GM03348 (cell line): ENCODE measurements at regions not wholly inside any gene's neighbourhood (a gene's known extent, or its start where the extent isn't known, plus 50 kb on each side); places are given as distances from the start of the nearest gene placed in this dataset.
A peak's percentile ranks its signal among the peaks of the same experiment; 100 is the strongest.
"Not testable (repeated sequence)": the region's sequence is repeated elsewhere in the genome, so short reads cannot be mapped to it uniquely, and the experiment has no call there.

Experiments used
- DNase-seq: peaks from one replicate; pipeline ENCODE4 v3.0.0; 2012; ENCODE audit warnings: low spot score

DNA sequence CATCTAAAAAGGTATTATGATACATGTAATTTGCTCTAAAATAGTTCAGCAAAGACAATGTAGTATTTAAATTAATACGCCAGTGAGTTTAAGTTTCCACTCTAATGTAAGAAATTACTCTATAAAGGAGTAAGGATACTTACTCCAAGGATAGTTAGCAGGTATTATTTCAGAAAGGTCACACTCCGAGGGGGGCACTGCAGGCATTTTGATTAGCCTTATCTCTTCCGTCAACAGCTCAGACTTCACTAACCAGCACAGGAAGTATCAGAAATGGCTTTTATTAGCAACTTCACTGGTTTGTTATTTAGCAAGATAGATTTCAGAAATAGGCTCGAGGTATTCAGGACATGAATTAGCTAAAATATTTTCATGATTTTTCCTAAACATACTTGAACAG is 127.0 kb downstream of the COX18 start:
- DNase-seq = no peak

DNA sequence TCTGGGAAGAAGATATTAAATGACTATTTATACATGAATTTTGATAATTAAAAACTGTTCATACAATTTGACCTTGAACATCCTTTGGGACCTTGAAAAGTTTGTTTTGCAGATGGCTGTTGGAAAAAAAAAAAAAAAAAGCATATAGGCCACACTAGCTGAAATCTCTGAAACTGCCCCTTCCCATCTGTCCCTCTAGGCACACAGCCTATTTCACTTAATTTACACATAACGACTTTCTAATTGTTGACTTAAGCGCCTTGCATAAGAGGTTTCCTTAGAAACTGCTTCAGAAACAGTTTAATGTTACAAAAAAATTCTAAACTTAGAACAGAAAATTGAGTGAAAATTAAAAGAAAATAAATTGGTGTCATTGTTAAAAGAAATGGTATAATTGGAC is 131.0 kb downstream of the COX18 start:
- DNase-seq = no peak

DNA sequence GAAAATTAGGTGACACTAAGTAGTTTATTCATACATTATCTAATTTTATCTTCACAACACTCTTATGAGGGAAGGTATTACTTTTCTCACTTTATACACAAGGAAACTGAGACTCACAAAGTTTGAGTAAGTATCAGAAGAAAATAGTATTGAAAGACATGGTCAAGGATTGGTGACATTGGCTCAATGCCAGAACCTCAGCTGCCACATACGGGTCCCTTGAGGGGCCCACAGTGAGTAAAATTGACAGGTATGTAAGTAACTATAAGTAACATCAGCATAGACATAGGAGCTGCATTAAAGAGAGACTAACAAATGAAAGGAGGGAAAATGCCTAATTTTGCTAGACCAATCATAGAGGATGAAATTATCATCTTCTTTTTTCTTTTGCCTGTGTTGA is 134.1 kb downstream of the COX18 start:
- DNase-seq = no peak

DNA sequence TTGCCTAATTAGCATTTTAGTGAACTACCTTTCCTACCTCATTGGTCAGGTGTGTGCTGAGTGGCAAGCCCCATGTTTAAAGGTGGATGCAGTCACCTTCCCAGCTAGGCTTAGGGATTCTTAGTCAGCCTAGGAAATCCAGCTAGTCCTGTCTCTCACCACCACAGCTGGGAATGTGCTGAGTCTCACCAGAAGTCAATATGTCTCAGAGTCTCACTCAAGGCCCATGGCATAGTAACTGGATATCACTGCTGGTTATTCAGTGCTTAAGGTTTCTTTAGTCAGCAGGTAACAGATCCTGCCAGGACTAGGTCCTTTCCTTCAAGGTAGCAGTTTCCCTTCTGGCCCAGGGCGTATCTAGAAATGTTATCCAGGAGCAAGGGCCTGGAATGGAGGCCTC is 136.5 kb downstream of the COX18 start:
- no peak for DNase-seq

DNA sequence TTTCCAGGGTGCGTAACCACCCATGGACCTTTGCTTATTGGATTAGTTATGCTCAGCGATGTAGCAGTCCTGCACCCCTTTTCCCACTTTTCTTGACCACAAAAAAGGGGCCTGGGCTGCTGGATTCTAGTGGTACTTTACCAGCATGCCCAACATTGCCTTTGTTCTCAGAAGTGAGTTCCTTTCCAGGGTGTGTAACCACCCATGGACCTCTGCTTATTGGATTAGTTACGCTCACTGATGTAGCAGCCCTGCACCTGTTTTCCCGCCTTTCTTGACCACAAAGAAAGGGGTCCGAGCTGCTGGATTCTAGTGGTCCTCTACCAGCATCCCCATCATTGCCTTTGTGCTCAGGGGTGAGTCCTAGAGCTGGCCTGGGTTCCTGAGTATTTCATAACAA is 138.2 kb downstream of the COX18 start:
- DNase-seq = no peak

DNA sequence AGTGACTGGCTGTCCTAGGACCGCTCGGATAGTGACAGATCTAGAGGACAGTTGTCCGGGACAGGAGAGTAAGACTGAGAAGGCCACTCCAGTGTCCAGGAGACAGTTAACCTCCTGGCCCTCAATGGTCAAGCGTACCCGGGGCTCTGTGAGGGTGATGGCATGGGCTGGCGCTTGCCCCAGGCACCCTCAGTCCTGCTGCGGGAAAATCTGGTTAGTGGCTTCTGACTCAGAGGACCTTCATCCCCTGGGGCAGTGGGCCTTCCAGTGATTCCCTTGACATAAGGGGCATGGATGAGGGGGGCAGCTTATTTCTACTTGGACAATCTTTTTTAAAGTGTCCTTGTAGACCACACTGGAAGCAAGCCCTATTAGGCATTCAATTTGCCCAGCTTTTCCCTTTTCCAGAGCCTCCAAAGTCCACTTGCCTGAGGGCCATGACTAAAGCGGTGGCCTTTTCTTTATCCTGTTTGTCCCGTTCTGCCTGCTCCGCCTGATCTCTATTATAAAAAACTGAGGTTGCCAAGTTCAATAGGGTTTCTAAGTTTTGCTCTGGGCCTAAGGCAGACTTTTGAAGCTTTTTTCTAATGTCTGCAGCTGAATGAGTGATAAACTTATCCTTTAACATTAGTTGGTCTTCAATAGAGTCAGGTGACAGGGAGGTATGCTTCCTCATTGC is 139.8 kb downstream of the COX18 start:
- DNase-seq = not testable (repeated sequence)

DNA sequence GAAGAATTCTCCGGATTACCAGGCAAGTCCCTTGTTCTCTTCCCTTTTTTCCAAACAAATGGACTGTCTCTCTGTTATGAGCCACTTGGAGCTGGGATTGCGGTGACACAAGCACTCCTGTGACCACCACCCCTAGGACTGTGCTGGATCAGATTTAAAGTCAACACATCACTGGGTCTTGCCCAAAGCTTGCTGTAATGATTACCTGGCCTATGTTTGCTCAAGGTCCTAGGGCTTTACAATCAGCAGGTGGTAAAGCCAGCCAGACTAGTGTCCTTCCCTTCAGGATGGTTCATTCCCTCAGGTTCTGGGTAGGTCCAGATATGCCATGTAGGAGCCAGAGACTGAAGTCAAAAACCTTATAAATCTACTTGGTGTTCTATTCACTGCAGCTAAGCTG is 144.7 kb downstream of the COX18 start:
- no peak for DNase-seq

DNA sequence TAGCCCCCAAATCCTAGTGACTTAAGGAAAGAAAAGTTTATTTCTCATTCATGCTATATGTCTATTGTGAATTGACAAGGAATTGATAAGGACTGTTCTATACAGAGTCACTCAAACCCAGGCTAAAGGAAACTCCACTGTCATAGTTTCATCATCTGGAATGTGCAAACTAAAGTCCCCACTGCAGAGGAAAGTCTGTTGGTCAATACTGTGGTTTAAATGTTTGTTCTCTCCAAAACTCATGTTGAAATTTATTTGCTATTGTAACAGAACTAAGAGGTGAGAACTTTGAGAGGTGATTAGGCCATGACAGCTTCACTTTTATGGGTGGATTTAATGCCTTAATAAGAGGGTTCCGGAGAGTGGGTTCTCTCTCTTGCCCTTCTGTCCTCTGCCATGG is 149.6 kb downstream of the COX18 start:
- no peak for DNase-seq

DNA sequence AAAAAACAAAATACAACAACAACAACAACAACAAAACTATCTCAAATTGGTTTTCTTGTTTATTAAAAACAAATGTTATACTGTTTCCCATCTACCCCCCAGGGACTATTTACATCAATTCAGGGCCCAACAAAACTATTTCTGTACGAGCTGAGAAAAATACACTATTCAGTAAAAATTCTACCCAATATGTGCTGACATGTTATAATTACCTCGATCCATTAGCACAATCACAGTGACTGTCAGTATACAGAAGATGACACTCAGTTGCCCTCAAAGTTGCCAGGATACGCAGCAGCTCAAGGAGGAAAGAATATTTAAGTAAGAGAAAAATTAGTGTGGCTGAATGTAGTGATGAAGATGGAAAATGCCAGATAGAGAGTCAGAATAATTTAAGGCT is 150.1 kb downstream of the COX18 start:
- no peak for DNase-seq

DNA sequence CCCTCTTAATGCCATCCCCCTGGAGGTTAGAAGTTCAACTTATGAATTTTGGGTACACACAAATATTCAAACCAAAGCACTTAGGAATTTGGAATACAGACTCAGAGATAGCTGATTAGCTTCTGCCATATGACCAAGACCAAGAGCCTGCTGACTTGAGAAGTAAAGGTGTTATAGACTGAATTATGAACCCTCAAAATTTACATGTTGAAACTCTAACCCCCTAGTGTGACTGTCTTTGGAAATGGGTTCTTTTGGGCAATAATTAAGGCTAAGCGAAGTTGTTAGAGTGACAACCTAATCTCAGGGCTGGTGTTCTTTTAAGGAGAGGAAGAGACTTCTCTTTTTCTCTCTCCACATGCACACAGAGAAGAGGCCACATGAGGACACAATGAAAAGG is 151.2 kb downstream of the COX18 start:
- DNase-seq = no peak

DNA sequence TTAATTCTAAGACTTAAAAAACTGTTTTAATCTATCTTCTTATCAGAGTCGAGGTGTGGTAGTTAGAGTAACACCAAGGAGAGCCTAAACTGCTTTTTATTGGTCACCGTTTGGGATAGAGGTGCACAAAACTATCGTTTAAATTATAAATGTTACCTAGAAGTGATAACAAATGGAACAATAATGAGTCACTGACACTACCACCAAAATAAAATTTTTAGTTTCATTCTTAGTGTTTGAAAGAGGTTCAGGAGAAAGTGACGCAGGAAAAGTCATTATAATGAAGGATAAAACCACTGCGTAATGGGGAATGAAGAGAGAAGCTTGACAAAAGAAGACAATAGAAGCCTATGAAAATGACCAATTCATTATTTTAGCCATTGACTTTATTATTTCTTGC is 158.2 kb downstream of the COX18 start:
- no peak for DNase-seq

DNA sequence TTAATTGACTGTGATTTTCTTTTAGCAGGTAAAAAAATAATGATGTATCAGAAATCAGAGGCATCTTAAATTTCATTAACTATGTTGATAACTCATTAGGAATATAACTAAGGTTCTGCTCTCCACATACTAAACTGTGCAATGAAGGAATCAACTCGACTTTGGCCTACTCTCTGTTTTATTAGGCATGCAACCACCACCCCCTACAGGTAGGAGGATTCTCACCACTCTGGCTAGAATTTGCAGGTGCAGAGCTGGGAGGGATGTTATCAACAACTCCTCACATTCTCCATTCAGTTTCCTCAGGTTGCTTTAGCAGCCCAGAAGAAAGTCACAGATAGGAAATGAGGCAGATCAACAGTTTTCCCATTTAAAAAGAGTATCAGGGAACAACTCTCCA is 160.1 kb downstream of the COX18 start:
- no peak for DNase-seq

DNA sequence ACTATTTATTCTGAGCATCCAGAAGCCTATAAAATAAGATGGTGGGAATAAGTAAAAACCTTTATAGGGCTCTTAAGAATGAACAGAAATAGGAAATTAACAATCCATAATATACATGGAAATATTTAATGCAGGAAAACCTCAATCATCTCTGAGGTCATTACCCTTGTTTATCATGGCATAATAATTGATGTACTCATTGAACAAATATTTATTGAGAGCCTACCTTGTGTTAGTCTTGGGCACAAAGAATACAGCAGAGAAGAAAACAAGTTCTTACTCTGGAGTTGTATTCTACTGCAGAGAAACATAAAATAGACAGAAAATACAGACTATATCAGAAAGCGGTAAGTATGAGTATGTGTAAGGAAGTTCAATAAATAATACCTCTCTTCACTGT is 167.2 kb downstream of the COX18 start:
- DNase-seq = no peak

DNA sequence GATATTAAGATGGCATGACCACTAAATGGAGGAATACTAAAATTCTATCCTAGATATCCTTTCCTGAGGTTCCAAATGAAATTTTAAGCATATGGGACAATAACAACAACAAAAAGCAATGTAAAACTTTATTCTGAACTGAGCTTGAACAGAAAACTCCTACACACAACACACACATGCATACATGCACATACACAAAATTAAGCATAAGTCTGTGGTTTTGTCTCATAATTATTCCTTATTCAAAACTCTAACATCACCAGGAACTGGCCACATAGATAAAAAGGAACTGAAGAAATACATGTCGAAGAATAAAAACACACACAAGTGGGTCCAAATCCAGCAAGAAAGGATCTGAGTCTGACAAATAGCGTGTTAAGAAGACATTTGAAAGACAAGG is 168.0 kb downstream of the COX18 start:
- no peak for DNase-seq

DNA sequence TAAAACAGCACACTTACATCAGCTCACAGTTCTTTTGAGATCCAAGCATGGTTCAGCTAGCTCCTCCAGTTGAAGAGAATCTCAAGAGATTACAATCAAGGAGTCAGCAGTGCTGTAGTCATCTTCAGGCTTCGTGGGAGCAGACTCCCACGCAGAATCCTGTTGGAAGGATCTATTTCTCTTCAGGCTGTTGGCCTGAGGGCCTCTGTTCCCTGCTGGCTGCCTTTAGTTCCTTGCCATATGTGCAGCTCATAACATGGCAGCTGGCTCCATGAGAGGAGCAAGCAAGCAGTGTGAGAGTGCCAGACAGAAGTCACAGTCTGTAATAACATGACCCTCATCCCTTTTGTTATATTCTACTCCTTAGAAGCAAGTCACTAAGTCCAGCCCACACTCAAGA is 168.6 kb downstream of the COX18 start:
- DNase-seq = peak; percentile 36

DNA sequence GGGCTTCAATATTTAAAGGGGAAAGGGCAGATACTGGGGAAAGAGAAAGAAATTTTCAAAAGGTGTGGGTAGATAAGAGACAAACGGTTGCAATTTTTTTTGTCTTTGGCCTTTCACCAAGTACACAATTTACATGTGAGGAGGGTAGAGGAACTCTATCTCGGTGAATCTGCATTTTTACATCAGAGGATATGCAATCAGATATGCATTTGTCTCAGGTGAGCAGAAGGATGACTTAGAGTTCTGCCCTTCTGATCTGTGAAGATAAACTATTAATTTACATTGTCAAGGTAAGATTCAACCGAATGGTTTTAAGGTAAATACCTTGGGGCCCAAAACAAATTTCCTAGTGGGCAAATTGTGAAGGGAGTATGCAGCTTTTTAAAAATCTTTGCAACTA is 169.9 kb downstream of the COX18 start:
- no peak for DNase-seq

DNA sequence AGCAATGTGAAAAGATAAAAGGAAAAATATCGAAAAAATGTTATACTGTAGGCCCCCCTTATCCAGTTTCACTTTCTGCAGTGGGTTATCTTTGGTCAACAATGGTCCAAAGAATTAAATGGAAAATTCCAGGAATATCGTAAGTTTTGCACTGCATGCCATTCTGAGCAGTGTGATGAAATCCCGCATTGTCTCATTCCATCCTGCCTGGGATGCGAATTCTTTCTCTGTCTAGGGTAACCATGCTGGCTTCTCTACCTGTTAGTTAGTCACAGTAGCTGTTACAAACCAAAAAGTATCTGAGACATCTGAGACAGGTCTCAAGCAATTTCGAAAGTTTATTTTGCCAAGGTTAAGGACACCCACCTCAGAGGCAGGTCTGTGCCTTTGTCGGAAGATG is 170.3 kb downstream of the COX18 start:
- DNase-seq = no peak

DNA sequence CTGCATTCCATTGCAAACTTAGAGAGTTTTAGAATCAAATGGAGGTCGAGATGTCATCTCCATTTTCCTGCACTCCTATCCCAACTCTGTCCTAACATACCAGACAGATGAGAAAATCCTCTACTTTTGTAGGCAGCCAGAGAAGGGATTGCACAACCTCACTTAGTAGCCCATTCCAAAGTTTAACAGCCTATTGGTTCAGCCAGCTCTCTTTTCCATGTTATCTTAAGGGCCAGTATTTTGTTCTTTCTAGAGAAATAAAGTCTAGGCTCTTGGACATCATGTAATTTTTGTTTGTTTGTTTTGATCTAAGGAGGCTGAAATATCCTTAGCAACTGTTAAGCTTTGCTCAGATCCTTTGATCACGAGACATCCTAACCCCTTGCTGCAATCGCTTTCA is 173.0 kb downstream of the COX18 start:
- peak; percentile 87 for DNase-seq

DNA sequence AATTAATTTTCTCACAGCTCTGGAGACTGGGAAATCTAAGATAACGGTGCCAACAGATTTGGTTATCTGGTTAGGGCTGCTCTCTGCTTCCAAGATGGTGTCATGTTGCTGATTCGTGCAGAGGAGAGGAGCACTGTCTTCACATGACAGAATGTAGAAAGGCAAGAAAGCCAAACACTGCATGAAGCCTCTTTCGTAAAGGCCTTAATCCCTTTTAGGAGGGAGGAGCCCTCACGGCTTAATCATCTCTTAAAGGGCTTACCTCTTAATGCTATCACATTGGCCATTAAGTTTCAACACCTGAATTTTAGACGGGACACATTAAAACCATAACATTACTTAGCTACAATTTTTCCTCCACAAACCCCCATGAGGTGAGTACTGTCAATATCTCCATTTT is 174.1 kb downstream of the COX18 start:
- no peak for DNase-seq

DNA sequence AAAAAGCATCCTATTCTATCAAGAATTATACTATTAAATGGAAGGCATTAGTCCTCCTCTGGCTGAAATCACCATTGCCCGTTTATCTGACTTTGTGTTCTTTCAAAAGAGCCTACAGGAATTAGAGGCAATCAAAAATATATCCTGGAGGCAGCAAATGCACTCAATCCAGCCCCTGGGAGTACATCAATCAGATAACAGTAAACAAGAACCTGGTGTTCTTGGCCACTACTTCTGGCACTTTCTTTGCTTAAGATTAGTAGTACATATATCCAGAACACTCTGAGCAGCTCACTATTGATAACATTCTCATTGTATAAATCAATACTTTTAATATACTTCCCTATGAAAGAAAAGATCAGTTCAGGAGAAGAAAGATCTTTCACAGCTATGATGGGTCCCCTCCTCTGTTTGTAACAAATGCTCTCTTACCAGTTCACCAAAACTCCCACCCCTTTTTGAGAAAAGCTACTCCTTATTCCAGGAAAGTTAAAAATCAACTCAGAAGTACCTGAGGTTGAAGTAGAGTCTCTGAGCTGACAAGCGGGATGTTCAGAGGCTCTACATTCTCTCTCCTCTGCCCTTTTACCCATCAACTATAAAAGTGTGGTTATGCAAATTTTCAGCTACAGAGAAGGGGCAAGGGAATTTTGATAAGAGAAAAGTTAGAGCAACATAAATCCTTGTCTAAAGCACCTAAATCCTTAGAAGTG is 176.0 kb downstream of the COX18 start:
- no peak for DNase-seq

DNA sequence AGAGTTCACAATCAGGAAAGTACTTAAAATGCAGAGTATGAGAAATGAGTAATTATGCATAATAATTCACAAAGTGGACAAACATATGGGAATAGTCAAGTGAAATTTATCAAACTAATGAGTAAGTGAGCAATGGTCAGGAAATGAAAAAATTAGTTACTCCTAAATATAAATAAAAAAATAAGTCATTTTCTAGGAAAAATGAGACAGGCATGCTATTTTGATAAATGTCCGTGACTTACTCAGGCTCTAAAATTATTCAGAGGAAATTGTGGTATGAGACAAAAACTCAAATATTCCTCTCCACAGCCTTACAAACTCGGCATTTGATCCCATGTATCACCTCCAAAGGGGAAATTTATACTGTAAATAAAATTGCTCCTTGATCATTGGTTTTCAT is 181.2 kb downstream of the COX18 start:
- DNase-seq = no peak

DNA sequence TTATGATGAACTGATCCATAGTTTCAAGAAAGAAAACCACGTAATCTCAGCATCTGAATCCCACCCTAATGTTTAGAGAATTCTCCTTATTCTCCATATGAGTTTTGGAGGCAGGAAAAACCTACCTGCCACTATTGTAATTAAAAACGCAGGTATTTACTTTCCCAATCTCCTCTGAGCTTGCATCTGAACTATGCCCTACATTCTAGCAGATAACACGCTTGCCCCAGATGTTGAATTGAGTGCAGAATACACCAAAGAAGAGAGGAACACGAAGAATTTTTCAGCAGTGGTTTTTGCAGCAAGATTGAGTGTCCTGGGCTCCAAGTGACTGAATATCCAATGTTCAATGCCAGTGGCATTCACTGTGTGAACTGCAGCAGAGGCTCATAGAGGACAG is 182.4 kb downstream of the COX18 start:
- no peak for DNase-seq

DNA sequence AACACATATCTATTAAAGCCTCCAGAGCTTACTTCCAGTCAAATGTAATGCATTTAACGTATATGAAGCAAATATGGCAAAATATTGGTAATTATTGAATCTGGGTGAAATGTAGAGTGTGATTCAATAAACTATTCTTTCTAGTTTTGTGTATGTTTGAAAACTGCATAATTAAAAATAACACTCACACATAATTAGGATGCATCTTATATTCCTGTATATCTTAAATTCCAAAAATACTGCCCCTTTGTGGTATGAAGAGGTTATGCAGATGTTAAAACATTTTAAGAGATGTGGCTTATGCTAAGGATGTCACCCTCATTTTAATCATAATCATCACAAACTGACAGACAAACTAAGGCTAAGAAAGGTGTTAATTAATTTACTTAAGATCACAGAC is 182.9 kb downstream of the COX18 start:
- no peak for DNase-seq

DNA sequence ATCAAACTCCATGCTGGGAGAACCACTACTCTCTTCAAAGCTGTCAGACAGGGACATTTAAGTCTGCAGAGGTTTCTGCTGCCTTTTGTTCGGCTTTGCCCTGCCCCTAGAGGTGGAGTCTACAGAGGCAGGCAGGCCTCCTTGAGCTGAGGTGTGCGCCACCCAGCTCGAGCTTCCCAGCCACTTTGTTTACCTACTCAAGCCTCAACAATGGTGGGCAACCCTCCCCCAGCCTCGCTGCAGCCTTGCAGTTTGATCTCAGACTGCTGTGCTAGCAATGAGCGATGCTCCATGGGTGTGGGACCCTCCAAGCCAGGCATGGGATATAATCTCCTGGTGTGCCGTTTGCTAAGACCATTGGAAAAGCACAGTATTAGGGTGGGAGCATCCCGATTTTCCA is 185.3 kb downstream of the COX18 start:
- DNase-seq = not testable (repeated sequence)
